ENCODE measurements at regions not wholly inside any gene's neighbourhood (a gene's known extent, or its start where the extent isn't known, plus 50 kb on each side); places are given as distances from the start of the nearest gene placed in this dataset.

GRCh38 chr14:58901826-58902225 lies 264.1 kb downstream of the DACT1 start:
- DNase-seq: no peak

DNA sequence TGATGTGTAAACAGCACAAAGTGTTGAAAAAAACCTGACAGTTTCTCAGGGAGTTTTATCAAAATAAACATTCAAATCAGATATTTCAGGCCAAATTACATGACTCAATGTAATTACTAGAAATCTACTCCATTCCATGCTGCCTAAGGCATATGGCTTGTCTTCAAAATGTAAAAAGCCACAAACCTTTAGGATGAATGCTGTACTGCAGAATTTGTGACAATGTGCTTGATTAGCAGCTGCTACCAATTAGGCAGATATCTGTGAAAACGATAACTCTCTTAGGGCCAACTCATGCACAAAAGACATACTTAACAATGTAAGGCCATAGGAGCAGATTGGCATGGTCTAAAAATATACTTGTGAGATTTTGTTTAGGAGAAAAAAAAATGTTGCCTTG lies 267.0 kb downstream of the DACT1 start:
- DNase-seq: peak; percentile 68

GRCh38 chr14:58907803-58908202 lies 270.0 kb downstream of the DACT1 start:
- peak; percentile 46 for DNase-seq

GRCh38 chr14:58912287-58912686 lies 274.5 kb downstream of the DACT1 start:
- no peak for DNase-seq

DNA sequence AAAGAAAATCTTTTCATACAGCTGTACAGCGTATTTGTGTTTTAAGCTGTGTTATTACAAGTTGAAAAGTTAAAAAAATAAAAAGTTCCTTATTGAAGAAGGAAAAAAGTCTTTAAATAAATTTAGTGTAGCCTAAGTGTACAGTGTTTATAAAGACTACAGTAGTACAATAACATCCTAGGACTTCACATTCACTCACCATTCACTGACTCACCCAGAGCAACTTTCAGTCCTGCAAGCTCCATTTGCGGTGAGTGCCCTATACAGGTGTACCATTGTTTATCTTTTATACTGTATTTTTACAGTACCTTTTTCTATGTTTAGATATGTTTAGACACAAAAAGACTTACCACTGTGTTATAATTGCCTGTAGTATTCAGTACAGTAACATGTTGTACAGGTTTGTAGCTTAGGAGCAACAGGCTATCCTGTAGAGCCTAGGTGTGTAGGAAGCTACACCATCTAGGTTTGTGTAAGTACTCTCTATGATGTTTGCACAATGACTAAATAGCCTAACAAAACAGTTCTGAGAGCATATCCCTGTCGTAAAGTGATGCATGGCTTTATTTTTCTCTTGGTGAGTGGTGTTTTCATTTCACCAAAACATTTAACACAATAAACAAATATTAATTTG lies 275.2 kb downstream of the DACT1 start:
- DNase-seq: no peak

DNA sequence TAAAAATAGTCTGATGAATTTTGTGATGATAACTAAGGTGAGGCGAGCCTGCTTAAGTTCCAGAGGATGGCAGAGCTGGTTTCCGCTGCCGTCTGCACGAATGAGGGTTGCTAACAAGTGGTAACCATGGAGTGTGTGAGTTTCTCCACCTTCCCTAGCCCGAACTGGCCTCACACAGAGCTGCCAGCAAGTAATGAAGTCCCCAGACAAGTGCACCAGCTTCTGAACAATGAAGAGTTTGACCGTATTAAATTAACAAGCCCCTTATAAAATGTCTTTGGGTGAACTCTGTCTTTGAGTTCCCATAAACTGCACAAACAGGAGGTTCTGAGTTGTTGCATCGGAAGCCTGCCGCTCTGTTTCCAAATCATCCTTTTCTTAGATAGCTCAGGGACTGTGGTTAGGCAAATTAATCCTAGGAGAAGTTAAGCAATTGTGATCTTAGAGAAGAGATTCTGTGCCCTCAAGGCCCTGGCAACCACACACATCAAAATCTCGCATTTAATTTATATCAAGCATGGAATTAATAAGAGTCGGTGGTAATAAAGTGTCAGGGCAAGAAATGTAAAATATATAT lies 274.1 kb upstream of the DAAM1 start:
- no peak for DNase-seq

- DNase-seq: no peak
These were observed 272.8 kb upstream of the DAAM1 start for GRCh38 chr14:58915646-58916045.

- peak; percentile 65 for DNase-seq
These were observed 270.3 kb upstream of the DAAM1 start for GRCh38 chr14:58918066-58918738.

- peak; percentile 29 for DNase-seq
These were observed 269.2 kb upstream of the DAAM1 start for GRCh38 chr14:58919217-58919616.

GRCh38 chr14:58920230-58920629 lies 268.2 kb upstream of the DAAM1 start:
- no peak for DNase-seq

GRCh38 chr14:58922201-58922940 lies 266.1 kb upstream of the DAAM1 start:
- DNase-seq: peak; percentile 55

DNA sequence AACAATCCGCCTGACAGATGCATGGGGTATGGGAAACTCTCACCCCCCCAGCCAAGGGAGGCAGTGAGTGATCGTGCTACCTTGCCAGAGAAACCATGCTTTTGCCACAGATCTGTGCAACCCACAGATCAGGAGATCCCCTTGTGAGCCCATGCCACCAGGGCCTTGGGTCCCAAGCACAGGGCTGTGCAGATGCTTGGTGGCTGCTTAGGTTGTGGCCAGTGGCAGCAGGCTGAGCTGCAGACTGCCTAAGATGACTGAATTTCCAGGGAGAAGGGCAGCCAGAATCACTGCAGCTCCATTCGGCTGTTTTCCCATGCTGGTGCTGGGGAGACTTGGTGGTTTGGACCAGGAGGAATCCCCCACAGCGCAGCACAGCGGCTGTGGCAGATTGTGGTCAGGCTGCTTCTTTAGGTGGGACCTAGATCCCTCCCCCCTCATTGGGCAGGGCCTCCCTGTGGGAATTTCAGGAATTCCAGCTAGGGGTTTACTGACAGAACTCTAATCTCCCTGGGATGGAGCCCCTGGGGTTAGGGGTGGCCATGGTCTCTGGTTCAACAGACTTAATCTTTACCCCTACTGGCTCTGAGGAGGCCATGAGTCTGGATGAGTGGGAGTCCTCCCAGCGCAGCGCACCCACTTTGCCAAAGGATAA lies 264.6 kb upstream of the DAAM1 start:
- peak; percentile 30 for DNase-seq

- peak; percentile 78 for DNase-seq
These were observed 246.8 kb upstream of the DAAM1 start for GRCh38 chr14:58941629-58942028.

DNA sequence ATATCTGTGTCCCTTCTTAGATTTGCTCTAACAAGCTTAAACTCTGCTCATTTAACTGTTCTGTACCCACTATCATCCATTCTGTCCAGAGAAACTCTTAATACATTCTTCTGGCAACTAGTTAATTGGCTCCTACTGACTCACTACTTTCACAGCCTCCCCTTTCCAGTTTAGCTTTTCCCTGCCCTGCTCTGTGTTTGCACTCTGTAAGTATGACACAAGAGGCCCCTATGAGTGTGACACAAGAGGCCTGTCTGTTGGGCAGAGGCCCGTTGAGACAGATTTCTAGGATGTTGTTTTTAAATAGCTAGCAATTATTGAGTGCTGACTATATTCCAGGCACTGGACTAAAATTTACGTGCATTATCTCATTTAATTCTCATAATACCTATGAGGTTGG lies 246.0 kb upstream of the DAAM1 start:
- peak; percentile 78 for DNase-seq

DNA sequence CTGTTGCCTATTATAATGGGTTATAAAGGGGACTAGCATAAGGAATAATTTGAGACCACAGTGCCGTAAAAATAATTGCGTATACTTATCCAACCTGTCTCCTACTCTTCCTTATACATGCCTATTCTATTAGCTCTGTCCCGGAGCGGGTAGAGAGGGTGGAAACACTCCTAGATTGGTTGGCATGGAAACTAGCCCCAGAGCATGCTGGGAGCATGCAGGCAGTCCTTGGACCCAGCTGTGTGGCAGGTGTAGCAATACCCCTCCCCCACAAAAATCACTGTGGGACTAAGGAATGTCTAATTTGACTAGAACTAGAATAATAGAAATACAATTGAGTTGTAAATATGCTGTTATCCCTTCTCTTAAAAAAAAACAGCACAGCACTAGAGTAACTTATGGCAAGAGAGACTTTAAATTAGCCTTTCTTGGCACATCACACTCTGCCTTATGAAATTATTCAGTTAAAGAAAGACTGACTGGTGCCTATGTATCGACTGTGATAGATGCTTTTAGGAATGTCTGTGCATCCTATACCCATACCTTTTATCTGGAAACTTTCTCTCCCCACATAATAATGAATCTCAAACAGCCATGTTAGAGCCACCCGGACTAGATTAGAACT lies 244.0 kb upstream of the DAAM1 start:
- DNase-seq: no peak

- no peak for DNase-seq
These were observed 243.5 kb upstream of the DAAM1 start for GRCh38 chr14:58944968-58945356.

DNA sequence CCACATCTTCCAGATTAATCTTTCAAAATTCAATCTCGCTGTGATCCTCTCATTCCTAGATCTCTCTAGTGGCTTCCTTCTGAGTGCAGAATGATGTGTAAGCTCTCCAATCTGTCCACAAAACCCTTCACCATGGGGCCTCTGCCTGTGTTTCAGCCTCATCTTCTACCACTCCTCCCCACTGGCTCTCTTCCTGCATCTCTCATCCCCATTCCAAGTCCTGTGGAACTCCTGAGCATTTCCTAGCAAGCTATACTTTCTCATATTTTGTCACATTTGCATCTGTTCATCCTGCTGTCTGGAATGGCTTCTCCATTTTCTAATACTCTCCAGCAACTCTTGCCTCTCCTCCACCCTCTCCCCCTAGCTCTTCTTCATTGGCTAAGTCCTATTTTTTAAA lies 242.0 kb upstream of the DAAM1 start:
- no peak for DNase-seq

DNA sequence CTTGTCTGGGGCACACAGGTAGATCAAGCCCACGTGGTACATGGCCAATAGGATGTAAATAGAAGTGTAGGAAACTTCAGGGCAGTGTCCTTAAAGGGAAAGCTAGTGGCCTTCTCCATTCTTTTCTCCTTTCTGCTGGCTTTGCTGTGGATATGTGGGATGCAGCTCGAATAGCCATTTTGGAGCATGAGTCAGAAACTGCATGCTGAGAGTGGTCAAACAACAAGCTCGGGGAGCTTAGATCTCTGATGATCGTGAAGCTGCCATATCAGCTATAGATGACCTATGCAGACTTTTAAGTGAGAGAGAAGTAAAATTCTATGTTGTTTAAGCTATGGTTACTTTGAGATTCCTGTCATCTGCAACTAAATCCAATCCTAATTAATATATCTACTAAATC lies 241.3 kb upstream of the DAAM1 start:
- peak; percentile 42 for DNase-seq

DNA sequence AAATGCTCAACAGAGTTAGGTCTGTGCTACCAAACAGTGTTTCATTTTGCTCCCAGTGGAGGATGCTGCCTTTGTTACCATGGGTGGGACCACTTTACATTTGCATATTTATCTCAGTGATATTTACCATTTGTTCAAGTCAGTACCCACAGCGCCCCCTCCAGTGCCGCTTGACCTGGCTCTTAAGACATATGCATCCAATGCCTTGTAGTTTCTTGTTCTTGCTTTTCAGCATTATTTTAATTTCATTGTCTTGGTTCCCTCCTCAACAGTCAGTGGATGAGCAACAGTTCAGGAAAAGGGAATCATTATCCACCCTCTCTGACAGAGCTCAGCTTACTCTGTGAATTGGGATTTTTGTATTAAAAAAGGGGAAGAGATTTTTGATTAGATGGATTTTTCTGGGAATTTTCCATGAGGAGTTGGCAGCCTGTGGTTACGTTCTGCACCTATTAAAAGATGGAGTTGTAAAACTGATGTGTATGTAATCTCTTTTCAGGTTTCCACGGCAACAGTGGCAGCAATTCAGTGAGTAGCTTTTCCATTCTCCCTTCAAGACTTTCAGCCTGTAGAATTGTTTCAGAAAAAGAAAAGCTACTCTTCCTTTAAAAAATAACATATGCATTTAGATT lies 240.5 kb upstream of the DAAM1 start:
- no peak for DNase-seq

GRCh38 chr14:58950555-58950954 lies 237.9 kb upstream of the DAAM1 start:
- no peak for DNase-seq

- DNase-seq: no peak
These were observed 237.3 kb upstream of the DAAM1 start for GRCh38 chr14:58951143-58951542.

GRCh38 chr14:58954052-58954451 lies 234.4 kb upstream of the DAAM1 start:
- DNase-seq: no peak
